C4-2B (cell line): ENCODE measurements at regions not wholly inside any gene's neighbourhood (a gene's known extent, or its start where the extent isn't known, plus 50 kb on each side); places are given as distances from the start of the nearest gene placed in this dataset.

ENCODE experiments used
- ZFX ChIP-seq: fragments of 450-650 bp; IDR thresholded peaks from 2 replicates; pipeline ENCODE4 v1.6.1; 2017
- TF ChIP-seq, protein P1 (sequence below): fragments of 450-650 bp; conservative IDR thresholded peaks from 2 replicates; pipeline ENCODE4 v1.5.1; 2017; ENCODE audit warnings: mild to moderate bottlenecking

DNA sequence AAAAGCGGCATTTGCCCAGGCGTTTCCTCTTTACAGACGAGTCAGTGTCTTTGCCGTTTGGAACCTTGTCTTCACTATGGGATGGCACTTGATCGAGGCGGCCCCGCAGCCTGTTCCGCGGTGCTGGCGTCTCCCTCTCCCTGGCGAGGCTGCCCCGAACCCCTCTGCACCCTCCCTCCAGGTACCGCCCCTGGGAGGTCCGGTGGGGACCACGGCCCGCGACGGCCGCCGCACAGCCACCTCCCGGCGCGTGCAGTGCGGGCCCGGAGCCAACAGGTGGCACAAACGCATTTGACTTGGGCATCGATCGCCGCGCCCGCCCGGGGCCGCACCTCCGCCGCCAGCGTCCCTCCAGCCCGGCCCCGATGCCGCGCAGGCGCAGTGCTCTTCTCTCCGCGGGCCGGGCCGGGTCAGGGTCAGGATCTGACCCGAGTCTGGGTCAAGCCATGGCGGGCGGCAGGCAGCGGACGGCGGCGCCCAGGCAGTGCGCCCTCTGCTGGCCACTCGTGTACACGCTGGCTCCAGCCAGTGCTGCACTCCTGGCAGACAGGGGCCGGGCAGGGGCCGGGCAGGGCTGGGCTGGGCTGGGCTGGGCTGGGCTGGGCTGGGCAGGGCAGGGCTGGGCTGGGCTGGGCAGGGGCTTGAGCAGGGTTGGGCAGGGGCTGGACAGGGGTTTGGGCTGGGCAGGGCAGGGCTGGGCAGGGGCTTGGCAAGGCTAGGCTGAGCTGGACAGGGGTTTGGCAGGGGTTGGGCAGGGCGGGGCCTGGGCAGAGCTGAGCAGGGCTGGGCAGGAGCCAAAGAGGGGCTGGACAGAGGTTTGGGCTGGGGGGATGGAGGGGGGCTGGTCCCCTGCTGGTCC lies 155.8 kb upstream of the IRX4 start:
- TF ChIP-seq, protein P1, sequence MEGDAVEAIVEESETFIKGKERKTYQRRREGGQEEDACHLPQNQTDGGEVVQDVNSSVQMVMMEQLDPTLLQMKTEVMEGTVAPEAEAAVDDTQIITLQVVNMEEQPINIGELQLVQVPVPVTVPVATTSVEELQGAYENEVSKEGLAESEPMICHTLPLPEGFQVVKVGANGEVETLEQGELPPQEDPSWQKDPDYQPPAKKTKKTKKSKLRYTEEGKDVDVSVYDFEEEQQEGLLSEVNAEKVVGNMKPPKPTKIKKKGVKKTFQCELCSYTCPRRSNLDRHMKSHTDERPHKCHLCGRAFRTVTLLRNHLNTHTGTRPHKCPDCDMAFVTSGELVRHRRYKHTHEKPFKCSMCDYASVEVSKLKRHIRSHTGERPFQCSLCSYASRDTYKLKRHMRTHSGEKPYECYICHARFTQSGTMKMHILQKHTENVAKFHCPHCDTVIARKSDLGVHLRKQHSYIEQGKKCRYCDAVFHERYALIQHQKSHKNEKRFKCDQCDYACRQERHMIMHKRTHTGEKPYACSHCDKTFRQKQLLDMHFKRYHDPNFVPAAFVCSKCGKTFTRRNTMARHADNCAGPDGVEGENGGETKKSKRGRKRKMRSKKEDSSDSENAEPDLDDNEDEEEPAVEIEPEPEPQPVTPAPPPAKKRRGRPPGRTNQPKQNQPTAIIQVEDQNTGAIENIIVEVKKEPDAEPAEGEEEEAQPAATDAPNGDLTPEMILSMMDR, result peak; percentile 94
- no peak for TF ChIP-seq ZFX
